Natural killer cell treated with Interleukin-12 subunit alpha and Interleukin-12 subunit beta and Interleukin-15 and Interleukin-18, amount 100 ng/mL, for 72 hours (primary cell): ENCODE measurements at regions not wholly inside any gene's neighbourhood (a gene's known extent, or its start where the extent isn't known, plus 50 kb on each side); places are given as distances from the start of the nearest gene placed in this dataset.
A peak's percentile ranks its signal among the peaks of the same experiment; 100 is the strongest.
"Not testable (repeated sequence)": the region's sequence is repeated elsewhere in the genome, so short reads cannot be mapped to it uniquely, and the experiment has no call there.

ENCODE experiments used
- ATAC-seq, 2 donors: fragments of 150-1000 bp; cut with Tn5 transposase in 1 of 2; sonication (Bioruptor Pico), chemical (Tn5 transposase) in 1 of 2; 2 replicates each; pipeline ENCODE4 v1.10.0; 2021
- DNase-seq: peaks from one replicate; pipeline ENCODE4 v3.0.0; 2022; ENCODE audit warnings: low spot score
- H3K27ac Mint-ChIP-seq, 2 donors: 1 replicate in 1 of 2; 2 replicates in 1 of 2; pipeline ENCODE4 v1.8.0; 2022; ENCODE audit warnings: mixed read lengths in 2 of 2, mild to moderate bottlenecking in 1 of 2, moderate library complexity in 1 of 2
- H3K27me3 Mint-ChIP-seq, 2 donors: 1 replicate in 1 of 2; 2 replicates in 1 of 2; pipeline ENCODE4 v1.8.0; 2022; ENCODE audit warnings: mixed read lengths in 2 of 2
- H3K36me3 Mint-ChIP-seq: one replicate; pipeline ENCODE4 v1.8.0; 2022; ENCODE audit warnings: mixed read lengths
- H3K4me1 Mint-ChIP-seq, 2 donors: 1 replicate in 1 of 2; 2 replicates in 1 of 2; pipeline ENCODE4 v1.8.0; 2022; ENCODE audit warnings: low read depth in 2 of 2, mixed read lengths in 2 of 2, mild to moderate bottlenecking in 1 of 2
- H3K4me3 Mint-ChIP-seq: one replicate; pipeline ENCODE4 v1.8.0; 2022; ENCODE audit warnings: mixed read lengths
- H3K9me3 Mint-ChIP-seq: 2 replicates; pipeline ENCODE4 v1.8.0; 2022; ENCODE audit warnings: mixed read lengths

DNA sequence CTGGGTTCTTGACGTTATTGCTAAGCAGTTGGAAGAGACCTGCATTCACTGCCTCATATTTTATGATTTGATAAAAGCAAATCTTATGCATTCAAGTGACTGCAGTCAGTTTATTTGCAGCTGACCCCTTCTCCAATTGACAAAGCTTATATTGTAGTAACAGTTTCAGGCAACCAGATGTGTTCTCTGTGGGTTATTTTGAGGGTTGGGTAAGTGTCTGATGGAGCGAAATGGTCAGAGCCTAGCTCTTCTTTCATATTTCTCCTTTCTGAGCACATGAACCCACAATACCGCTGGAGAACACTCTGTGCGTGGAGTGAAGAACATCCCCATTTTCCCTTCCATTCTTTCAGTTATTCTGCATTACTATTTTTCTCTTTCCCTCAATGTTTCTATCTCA lies 125.8 kb upstream of the KCNH8 start:
- no peak for ATAC-seq
- peaks cover 0 to 17% of the 10 kb centered on the region in 2 donors for H3K27me3 Mint-ChIP-seq
- no peaks in the 10 kb centered on the region for H3K9me3 Mint-ChIP-seq
- DNase-seq, result no peak
- H3K36me3 Mint-ChIP-seq, result no peaks in the 10 kb centered on the region
- no peaks in the 10 kb centered on the region for H3K4me1 Mint-ChIP-seq
- H3K4me3 Mint-ChIP-seq, result no peak overlapping the region
- H3K27ac Mint-ChIP-seq, result no peak overlapping the region

DNA sequence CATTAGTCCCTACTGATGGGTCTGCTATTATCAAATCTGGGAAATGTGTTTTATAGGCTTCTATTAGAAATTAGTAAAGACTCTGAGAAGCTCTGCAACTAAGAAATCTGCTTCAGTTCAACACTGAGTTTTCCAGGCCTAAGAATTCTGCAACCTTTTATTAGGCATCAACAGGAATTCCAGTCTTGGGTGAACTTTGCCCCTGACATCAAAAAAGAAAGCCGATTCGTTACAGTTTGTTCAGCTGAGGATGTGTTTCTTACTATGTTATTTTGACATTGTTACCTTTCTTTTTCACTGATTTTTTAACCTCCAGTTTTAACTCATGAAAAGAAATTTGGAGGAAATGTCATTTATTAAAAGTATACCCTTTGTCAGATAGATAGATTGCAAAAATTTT lies 131.5 kb upstream of the KCNH8 start:
- DNase-seq (no peak), ATAC-seq (no peak)
- H3K4me3 Mint-ChIP-seq, result no peak overlapping the region
- no peaks in the 10 kb centered on the region for H3K36me3 Mint-ChIP-seq
- no peak overlapping the region for H3K27ac Mint-ChIP-seq
- H3K27me3 Mint-ChIP-seq, result peaks cover 0 to 5% of the 10 kb centered on the region in 2 donors
- H3K9me3 Mint-ChIP-seq, result no peaks in the 10 kb centered on the region
- no peaks in the 10 kb centered on the region for H3K4me1 Mint-ChIP-seq

DNA sequence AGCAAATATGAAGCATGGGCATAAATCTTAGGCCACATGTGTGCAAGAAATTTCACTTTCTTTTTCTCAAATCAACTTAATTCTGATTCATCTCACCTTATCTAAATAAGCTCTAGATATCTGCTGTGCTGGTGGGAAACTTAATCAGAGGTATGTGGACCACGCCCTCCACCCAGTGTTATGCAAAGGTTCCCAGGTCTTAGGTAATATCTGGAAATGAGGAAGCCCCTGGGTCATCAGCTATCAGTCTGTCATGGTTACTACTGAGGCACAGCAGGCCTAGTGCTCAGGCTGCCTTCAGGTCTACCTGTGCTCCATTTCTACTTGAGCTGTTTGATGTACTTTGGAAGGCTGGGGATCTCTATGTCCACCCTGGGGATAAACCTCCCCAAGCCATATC lies 134.4 kb upstream of the KCNH8 start:
- no peaks in the 10 kb centered on the region for H3K9me3 Mint-ChIP-seq
- H3K27ac Mint-ChIP-seq, result no peak overlapping the region
- peaks cover 0 to 2% of the 10 kb centered on the region in 2 donors for H3K27me3 Mint-ChIP-seq
- H3K4me1 Mint-ChIP-seq, result no peaks in the 10 kb centered on the region
- ATAC-seq (peak in 1 of 2 donors; percentile 31), DNase-seq (no peak)
- no peak overlapping the region for H3K4me3 Mint-ChIP-seq
- no peaks in the 10 kb centered on the region for H3K36me3 Mint-ChIP-seq

DNA sequence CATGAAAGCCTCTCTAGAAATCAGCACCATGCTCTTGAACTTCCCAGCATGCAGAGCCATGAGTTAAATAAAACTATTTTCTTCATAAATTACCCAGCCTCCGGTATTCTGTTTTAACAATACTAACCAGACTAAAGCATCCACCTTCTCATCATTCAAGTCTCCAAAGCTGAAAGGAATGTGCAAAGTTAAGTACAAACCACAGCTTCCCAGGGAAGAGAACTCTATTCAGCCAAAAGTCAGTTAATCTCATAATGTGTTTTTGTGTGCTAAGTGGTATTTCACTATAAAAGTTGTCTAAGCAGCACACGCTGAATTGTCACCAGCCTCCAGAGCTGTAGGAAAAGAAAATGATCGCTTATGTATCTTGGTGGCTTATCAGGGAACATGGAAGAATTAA lies 135.5 kb upstream of the KCNH8 start:
- Mint-ChIP-seq H3K27me3 (peaks cover 0 to 2% of the 10 kb centered on the region in 2 donors), H3K4me3 (no peak overlapping the region), H3K36me3 (no peaks in the 10 kb centered on the region), H3K4me1 (no peaks in the 10 kb centered on the region), H3K27ac (no peak overlapping the region), H3K9me3 (no peaks in the 10 kb centered on the region)
- no peak for ATAC-seq
- no peak for DNase-seq

DNA sequence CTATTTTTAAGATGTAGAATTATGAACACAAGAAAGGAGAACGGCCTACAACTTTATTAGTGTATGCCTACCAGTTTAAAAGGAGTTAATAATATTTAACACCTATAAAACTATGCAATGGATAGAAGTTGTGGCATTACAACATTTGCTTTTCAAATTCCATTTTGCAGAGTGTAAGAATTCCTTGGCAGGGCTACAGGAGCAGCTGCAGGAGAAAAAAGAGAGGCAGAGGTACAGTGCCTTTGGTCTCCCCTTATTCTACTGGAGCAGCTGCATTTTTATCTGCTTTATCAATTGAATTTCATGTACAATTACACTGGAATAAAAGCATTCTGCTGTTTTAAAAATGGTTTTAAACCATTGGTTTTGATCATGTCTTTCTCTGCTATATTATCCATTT lies 145.7 kb upstream of the KCNH8 start:
- ATAC-seq, result no peak
- H3K27ac Mint-ChIP-seq, result no peak overlapping the region
- peaks cover 2 to 8% of the 10 kb centered on the region in 2 donors for H3K27me3 Mint-ChIP-seq
- H3K4me3 Mint-ChIP-seq, result no peak overlapping the region
- H3K4me1 Mint-ChIP-seq, result no peaks in the 10 kb centered on the region
- H3K9me3 Mint-ChIP-seq, result no peaks in the 10 kb centered on the region
- no peaks in the 10 kb centered on the region for H3K36me3 Mint-ChIP-seq
- DNase-seq, result no peak

DNA sequence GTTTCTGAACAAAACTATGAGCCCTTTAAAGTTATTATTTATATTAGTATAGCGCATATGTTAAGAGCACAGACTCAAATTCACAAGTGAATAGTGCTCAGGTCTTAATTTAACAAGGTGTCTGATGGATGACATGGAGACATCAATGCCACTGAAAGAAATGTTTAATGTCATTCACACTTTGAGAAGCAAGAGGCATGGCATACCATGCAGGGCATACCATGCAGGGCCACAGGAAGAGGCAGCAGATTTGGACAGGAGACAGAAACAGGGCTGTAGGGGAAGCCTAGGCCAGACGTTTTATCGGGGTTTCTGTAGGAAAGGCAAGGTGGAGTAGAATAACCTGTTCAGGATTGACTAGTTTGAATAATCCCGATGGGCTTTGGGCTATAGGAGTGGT lies 150.2 kb upstream of the KCNH8 start:
- ATAC-seq (no peak), DNase-seq (no peak)
- Mint-ChIP-seq H3K9me3 (peaks cover 3% of the 10 kb centered on the region), H3K4me3 (no peak overlapping the region), H3K27ac (no peak overlapping the region), H3K4me1 (no peaks in the 10 kb centered on the region), H3K36me3 (no peaks in the 10 kb centered on the region), H3K27me3 (peaks cover 4 to 5% of the 10 kb centered on the region in 2 donors)

DNA sequence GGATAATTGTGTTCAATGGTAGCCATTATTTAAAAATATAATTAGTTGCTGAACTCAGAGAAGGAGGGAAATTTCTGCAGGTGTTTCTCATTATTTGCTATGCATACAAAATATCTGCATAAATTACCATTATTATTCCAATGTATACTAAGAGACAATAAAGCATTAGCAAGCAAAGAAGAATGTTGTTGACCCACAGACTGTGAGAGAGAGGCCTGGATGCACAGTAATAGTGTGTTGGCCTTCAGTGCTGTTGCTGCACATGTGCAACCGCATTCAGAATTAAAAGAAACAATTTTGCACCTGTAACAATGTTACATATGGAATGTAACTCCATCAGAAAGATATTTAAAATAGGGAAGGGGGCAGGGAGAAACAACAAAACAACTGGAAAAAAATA lies 155.6 kb upstream of the KCNH8 start:
- H3K9me3 Mint-ChIP-seq, result peaks cover 3% of the 10 kb centered on the region
- peaks cover 0 to 4% of the 10 kb centered on the region in 2 donors for H3K4me1 Mint-ChIP-seq
- DNase-seq (no peak), ATAC-seq (no peak)
- no peaks in the 10 kb centered on the region for H3K36me3 Mint-ChIP-seq
- no peak overlapping the region for H3K27ac Mint-ChIP-seq
- H3K27me3 Mint-ChIP-seq, result peaks cover 13 to 28% of the 10 kb centered on the region in 2 donors
- no peak overlapping the region for H3K4me3 Mint-ChIP-seq

DNA sequence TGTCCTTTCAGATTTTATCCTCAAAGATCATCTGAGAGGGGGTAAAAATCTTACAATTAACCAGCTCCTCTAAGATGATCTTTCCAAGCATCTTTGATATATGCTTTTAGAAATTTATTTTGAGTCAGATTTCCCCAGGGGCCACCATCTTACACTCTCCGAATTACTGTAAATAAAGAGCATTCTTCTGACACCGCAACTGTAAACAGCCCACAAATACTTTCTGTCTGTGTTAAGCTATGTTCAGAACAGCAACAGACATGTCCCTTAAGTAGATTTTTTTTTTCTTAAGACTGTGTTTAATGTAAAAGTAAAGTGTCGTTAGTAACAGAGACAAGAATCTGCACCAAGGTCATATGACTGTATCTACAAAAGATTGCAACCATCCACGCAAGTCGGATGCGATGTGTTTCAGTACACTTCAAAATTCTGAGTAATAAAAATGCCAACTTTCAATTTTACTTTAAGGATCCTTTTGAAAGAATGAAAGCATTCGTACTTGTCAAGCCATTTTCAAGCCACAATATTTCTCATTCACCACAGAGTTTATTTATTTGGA lies 159.0 kb upstream of the KCNH8 start:
- Mint-ChIP-seq H3K27ac (no peak overlapping the region), H3K9me3 (no peaks in the 10 kb centered on the region), H3K27me3 (peaks cover 12 to 24% of the 10 kb centered on the region in 2 donors), H3K4me3 (peak overlapping the region; percentile 5), H3K4me1 (peaks cover 0 to 4% of the 10 kb centered on the region in 2 donors), H3K36me3 (no peaks in the 10 kb centered on the region)
- DNase-seq, result no peak
- no peak for ATAC-seq

DNA sequence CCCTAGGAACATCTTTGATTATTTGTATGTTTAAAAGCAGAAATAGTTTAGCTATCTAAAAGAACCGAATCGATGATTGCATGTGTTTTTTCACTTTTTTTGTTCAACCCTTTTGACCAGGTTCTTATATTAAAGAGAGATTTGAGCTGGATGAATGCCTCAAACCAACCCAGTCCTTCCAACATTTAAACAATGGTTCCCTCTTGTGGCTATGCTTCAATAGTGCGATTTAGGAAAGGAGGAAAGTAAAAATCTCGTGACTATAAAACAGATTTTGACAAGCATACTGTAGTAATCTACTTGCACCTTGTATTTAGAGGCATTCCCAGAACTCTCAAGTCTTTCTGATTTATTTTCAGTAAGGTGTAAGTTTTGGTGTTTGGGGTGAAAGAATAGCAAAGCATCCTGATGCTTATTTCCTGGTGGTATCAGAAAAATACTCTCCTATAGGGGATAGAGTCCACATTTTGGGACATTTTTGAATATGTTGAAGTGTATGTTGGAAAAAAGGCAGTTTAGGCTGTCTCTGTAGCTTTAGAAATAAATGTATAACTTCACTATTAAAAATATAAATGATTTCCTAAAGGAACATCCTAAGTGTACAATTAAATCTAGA lies 159.6 kb upstream of the KCNH8 start:
- H3K27me3 Mint-ChIP-seq, result peaks cover 12 to 24% of the 10 kb centered on the region in 2 donors
- no peak overlapping the region for H3K4me3 Mint-ChIP-seq
- no peaks in the 10 kb centered on the region for H3K36me3 Mint-ChIP-seq
- H3K27ac Mint-ChIP-seq, result no peak overlapping the region
- peak in 1 of 2 donors; percentile 52 for ATAC-seq
- H3K4me1 Mint-ChIP-seq, result peaks cover 0 to 4% of the 10 kb centered on the region in 2 donors
- no peak for DNase-seq
- H3K9me3 Mint-ChIP-seq, result no peaks in the 10 kb centered on the region

DNA sequence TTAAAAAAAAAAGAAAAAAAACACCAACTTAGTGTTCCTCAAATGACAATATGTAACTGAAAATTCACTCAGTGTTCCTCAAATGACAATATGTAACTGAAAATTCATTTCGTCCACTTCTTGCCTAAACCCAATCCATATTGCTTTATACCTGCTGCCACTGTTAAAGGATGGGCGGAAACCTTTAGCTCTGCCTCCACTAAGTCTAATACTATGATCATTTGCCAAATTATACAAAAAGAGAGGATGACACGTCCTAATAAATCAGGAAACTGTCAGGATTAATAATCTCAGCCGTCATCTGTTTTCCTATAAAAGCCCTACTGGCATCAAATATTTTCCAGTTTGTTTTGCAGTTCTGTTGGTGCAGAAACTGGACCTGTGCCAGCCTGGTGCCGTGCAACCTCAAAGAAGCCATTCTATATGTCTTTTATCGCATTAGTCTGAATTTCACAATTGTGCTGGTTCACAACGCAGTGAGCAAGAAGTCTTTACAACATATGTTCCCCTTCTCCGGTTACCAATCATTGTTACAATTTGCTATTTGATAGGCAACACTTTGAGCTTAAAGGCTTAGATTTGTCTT lies 160.4 kb upstream of the KCNH8 start:
- Mint-ChIP-seq H3K9me3 (no peaks in the 10 kb centered on the region), H3K36me3 (no peaks in the 10 kb centered on the region), H3K27me3 (peaks cover 12 to 24% of the 10 kb centered on the region in 2 donors), H3K27ac (no peak overlapping the region), H3K4me1 (peaks cover 0 to 4% of the 10 kb centered on the region in 2 donors), H3K4me3 (no peak overlapping the region)
- no peak for DNase-seq
- ATAC-seq, result no peak

DNA sequence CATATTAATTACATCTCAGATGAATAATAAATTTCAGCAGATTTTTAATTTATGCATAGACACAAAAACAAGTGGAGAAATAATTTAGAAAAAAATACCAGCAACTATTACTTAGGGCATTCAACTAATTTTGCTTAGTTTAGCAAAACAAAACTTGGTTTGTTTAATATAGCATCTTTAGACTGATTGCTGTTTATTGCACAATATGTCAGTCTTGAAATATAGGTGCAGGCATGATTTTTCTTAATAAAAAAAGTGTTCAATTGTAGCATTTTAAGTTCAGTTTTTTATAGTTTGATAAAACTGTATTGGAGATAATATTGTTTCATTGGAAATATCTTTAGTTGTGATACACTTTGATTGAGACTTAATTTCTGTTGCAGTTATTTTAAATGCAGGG lies 161.2 kb upstream of the KCNH8 start:
- H3K9me3 Mint-ChIP-seq, result no peaks in the 10 kb centered on the region
- H3K27me3 Mint-ChIP-seq, result peaks cover 18 to 24% of the 10 kb centered on the region in 2 donors
- DNase-seq, result no peak
- peaks cover 0 to 4% of the 10 kb centered on the region in 2 donors for H3K4me1 Mint-ChIP-seq
- H3K27ac Mint-ChIP-seq, result no peak overlapping the region
- no peaks in the 10 kb centered on the region for H3K36me3 Mint-ChIP-seq
- no peak overlapping the region for H3K4me3 Mint-ChIP-seq
- ATAC-seq, result no peak

DNA sequence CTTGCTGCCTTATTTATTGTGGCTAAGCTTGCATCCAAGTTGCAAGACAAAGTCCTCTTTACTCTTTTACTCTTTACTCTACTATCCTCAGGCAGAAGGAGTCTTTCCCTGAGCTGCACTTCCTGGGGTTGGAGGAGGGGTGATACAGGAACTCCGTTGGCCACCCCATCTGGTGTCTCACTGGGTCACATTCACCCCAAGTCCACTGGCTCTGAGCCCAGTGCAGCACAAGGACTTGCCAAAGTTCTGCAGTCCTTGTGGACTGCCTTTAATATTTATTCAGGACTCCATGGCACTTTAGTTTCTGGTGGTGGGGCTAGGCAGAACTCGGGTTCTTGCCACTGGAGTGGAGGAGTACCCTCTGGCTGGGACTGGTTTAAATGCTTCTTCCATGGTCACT lies 165.4 kb upstream of the KCNH8 start:
- no peak overlapping the region for H3K4me3 Mint-ChIP-seq
- no peak overlapping the region for H3K27ac Mint-ChIP-seq
- no peak for ATAC-seq
- peaks cover 0 to 2% of the 10 kb centered on the region in 2 donors for H3K4me1 Mint-ChIP-seq
- H3K36me3 Mint-ChIP-seq, result no peaks in the 10 kb centered on the region
- no peaks in the 10 kb centered on the region for H3K9me3 Mint-ChIP-seq
- H3K27me3 Mint-ChIP-seq, result peaks cover 8 to 12% of the 10 kb centered on the region in 2 donors
- DNase-seq, result no peak

DNA sequence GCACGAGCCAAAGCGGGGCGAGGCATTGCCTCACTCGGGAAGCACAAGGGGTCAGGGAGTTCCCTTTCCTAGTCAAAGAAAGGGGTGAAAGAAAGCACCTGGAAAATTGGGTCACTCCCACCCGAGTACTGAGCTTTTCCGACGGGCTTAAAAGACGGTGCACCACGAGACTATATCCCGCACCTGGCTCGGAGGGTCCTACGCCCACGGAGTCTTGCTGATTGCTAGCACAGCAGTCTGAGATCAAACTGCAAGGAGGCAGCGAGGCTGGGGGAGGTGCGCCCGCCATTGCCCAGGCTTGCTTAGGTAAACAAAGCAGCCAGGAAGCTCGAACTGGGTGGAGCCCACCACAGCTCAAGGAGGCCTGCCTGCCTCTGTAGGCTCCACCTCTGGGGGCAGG lies 172.2 kb upstream of the KCNH8 start:
- Mint-ChIP-seq H3K27me3 (peaks cover 13 to 18% of the 10 kb centered on the region in 2 donors), H3K9me3 (peaks cover 11% of the 10 kb centered on the region)
- not testable (repeated sequence) for DNase-seq, H3K4me3 Mint-ChIP-seq, H3K36me3 Mint-ChIP-seq, H3K27ac Mint-ChIP-seq, H3K4me1 Mint-ChIP-seq, ATAC-seq

DNA sequence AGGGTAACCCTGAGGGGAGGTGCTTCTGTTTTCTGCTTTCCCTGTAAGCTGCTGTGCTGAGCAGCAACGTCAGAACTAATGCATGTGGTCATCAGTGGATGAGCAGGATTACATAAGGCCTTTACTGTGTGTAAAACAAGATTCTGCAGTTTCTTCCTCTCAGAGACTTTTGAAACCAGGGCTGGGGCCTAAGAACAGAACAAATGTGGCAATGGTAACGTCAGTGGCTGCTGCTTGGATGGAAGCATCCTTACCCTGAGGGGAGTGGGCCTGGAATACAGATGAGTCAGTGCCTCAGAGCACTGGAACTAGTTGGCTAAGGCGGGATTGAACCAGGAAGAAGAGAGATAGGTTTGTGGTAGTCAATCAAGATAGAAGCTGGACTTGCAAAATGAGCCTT lies 180.2 kb upstream of the KCNH8 start:
- ATAC-seq, result no peak
- H3K4me1 Mint-ChIP-seq, result no peaks in the 10 kb centered on the region
- no peak overlapping the region for H3K27ac Mint-ChIP-seq
- DNase-seq, result no peak
- H3K4me3 Mint-ChIP-seq, result no peak overlapping the region
- no peaks in the 10 kb centered on the region for H3K36me3 Mint-ChIP-seq
- peaks cover 11 to 15% of the 10 kb centered on the region in 2 donors for H3K27me3 Mint-ChIP-seq
- peaks cover 3% of the 10 kb centered on the region for H3K9me3 Mint-ChIP-seq
